ENCODE measurements at regions not wholly inside any gene's neighbourhood (a gene's known extent, or its start where the extent isn't known, plus 50 kb on each side); places are given as distances from the start of the nearest gene placed in this dataset.

DNA sequence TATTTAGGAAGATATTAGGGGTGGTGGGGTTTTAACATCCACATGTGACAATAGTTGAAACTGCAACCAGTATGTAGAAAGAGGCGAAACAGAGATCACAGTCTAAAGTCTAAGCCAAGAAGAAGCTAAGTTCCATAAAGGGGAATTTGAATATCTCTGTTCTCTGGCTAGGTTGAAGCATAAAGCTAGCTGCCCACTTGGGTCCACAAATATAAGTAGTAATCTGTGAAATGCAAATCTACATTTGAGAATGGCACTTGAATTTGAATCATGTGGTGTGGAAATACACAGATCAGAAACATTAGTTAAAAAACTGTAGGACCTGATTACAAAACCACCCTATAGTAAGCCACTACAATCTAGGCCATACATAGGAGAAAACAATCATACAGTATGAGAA is 602.1 kb downstream of the LMO4 start:
- H3K9me3 ChIP-seq = no peaks in the 10 kb centered on the region
- WGBS, 2 donors = 86 to 88% methylated on average over 1 of the region's 1 CpG
- TF ChIP-seq POLR2AphosphoS5 (IDR thresholded peaks at IDR 0.05) (no peak), EP300 (IDR thresholded peaks at IDR 0.05) (no peak), POLR2A (IDR thresholded peaks at IDR 0.05) (no peak)
- TF ChIP-seq, protein P1, sequence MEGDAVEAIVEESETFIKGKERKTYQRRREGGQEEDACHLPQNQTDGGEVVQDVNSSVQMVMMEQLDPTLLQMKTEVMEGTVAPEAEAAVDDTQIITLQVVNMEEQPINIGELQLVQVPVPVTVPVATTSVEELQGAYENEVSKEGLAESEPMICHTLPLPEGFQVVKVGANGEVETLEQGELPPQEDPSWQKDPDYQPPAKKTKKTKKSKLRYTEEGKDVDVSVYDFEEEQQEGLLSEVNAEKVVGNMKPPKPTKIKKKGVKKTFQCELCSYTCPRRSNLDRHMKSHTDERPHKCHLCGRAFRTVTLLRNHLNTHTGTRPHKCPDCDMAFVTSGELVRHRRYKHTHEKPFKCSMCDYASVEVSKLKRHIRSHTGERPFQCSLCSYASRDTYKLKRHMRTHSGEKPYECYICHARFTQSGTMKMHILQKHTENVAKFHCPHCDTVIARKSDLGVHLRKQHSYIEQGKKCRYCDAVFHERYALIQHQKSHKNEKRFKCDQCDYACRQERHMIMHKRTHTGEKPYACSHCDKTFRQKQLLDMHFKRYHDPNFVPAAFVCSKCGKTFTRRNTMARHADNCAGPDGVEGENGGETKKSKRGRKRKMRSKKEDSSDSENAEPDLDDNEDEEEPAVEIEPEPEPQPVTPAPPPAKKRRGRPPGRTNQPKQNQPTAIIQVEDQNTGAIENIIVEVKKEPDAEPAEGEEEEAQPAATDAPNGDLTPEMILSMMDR (IDR thresholded peaks at IDR 0.05) = no peak
- no peaks in the 10 kb centered on the region for H3K36me3 ChIP-seq
- no peaks in the 10 kb centered on the region for H3K4me1 ChIP-seq
- no peaks in the 10 kb centered on the region for H3K27me3 ChIP-seq
- H3K4me3 ChIP-seq = no peak overlapping the region
- DNase-seq = no peak
- no peak for ATAC-seq (ENCODE audit: low FRiP score in 2 of 2)
- H3K27ac ChIP-seq = no peak overlapping the region

DNA sequence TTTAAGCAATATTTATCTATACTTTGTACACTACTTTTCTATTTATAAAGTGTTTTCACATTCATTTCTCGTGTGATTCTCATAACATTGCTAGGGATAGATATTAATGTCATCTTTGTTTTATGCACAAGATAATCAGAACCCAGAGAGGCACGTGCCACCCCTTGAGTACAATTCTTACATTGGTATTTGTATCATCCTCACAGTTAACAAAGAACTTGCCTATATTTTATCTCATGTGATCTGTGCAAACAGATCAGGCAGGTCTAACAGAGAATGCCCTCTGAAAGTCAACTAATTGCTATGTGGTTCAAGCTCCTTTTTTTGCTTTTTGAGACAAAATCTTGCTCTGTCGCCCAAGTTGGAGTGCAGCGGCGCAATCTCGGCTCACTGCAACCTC is 604.5 kb downstream of the LMO4 start:
- H3K27me3 ChIP-seq = no peaks in the 10 kb centered on the region
- H3K9me3 ChIP-seq = no peaks in the 10 kb centered on the region
- TF ChIP-seq POLR2A (IDR thresholded peaks at IDR 0.05) (no peak), POLR2AphosphoS5 (IDR thresholded peaks at IDR 0.05) (no peak), EP300 (IDR thresholded peaks at IDR 0.05) (no peak)
- TF ChIP-seq, protein P1 (IDR thresholded peaks at IDR 0.05) = no peak
- H3K4me1 ChIP-seq = no peaks in the 10 kb centered on the region
- no peak overlapping the region for H3K4me3 ChIP-seq
- WGBS, 2 donors = 91 to 94% methylated on average over 6 of the region's 6 CpGs
- DNase-seq = no peak
- no peaks in the 10 kb centered on the region for H3K36me3 ChIP-seq
- no peak overlapping the region for H3K27ac ChIP-seq
- no peak for ATAC-seq (ENCODE audit: low FRiP score in 2 of 2)

DNA sequence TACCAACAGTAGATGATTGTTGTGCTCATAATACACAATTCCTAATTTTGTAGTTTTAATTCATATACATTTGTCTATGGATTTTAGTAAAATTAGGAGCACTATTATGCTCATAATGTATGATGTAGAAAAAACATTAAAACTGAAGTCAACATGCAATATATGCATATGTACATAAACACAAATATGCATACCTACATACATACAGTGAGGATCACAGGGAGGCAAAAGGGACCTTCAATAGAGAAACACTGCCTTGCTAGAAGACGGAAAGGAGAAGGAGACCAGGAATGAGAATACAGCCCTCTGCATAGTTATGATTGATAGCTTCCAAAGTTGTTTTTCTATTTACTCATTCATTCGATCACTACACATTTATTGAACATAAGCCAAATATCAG is 606.5 kb downstream of the LMO4 start:
- Histone ChIP-seq H3K4me3 (no peak overlapping the region), H3K9me3 (no peaks in the 10 kb centered on the region), H3K36me3 (no peaks in the 10 kb centered on the region), H3K27ac (no peak overlapping the region), H3K4me1 (peaks cover 0 to 3% (median 0%) of the 10 kb centered on the region in 4 donors), H3K27me3 (no peaks in the 10 kb centered on the region)
- no peak for ATAC-seq (ENCODE audit: low FRiP score in 2 of 2)
- DNase-seq = no peak
- TF ChIP-seq EP300 (IDR thresholded peaks at IDR 0.05) (no peak), POLR2AphosphoS5 (IDR thresholded peaks at IDR 0.05) (no peak), POLR2A (IDR thresholded peaks at IDR 0.05) (no peak)
- TF ChIP-seq, protein P1 (IDR thresholded peaks at IDR 0.05) = no peak
- 80 to 82% methylated on average over 2 of the region's 2 CpGs for WGBS, 2 donors

DNA sequence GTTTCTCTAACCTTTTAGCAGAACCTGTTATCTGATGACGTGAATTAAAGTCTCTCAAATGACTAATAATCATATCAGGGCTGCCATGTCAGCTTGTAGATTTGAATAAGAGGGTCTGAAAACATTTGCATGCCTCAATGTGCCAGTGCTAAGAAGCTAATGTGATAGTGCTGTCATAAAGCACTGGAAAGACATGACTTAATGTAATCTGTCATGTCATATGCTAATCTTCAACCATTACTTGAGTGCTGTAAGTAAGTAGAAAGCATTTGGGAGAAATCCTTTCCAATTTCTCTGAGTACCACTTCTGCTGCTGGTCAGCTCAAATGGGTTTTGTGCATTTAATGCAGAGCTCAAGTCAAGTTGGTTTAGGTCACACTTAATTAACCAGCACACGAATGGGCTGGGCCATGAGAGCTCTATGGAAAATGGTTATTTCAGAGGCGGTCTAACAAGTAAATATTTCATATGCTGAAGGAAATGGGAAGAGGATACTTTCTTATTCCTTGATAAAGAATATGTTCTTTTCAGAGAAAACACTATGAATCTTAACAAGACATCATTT is 609.2 kb downstream of the LMO4 start:
- no peak overlapping the region for H3K4me3 ChIP-seq
- no peak overlapping the region for H3K27ac ChIP-seq
- WGBS, 2 donors = 79 to 81% methylated on average over 3 of the region's 3 CpGs
- H3K27me3 ChIP-seq = no peaks in the 10 kb centered on the region
- H3K9me3 ChIP-seq = no peaks in the 10 kb centered on the region
- TF ChIP-seq POLR2AphosphoS5 (IDR thresholded peaks at IDR 0.05) (no peak), EP300 (IDR thresholded peaks at IDR 0.05) (no peak), POLR2A (IDR thresholded peaks at IDR 0.05) (no peak)
- TF ChIP-seq, protein P1 (IDR thresholded peaks at IDR 0.05) = no peak
- DNase-seq (no peak), ATAC-seq (ENCODE audit: low FRiP score in 2 of 2) (no peak)
- H3K4me1 ChIP-seq = peaks cover 0 to 14% (median 2%) of the 10 kb centered on the region in 4 donors
- H3K36me3 ChIP-seq = no peaks in the 10 kb centered on the region

DNA sequence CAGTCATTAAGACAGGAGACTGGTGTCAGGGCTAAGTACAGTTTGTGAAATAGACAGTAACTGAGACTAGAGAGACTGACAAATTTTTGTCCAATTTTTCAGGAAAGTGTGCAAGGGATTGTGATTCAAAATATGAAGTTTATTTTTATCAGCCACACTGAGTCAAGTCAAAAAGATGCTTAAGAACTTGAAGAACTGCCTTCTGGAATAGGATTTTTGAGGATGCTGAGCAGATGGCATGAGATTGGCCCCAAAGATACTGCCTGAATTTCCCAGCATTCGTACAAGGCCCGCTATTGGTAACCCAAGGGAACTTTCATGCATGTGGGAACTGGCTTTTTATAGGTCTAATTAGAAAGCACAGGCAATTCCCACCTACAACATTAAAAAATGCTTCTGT is 610.0 kb downstream of the LMO4 start:
- no peak overlapping the region for H3K27ac ChIP-seq
- TF ChIP-seq POLR2AphosphoS5 (IDR thresholded peaks at IDR 0.05) (no peak), EP300 (IDR thresholded peaks at IDR 0.05) (no peak), POLR2A (IDR thresholded peaks at IDR 0.05) (no peak)
- TF ChIP-seq, protein P1 (IDR thresholded peaks at IDR 0.05) = no peak
- no peak overlapping the region for H3K4me3 ChIP-seq
- no peaks in the 10 kb centered on the region for H3K9me3 ChIP-seq
- no peak for ATAC-seq (ENCODE audit: low FRiP score in 2 of 2)
- H3K27me3 ChIP-seq = no peaks in the 10 kb centered on the region
- WGBS, 2 donors = 87 to 89% methylated on average over 2 of the region's 2 CpGs
- no peak for DNase-seq
- H3K4me1 ChIP-seq = peaks cover 0 to 14% (median 2%) of the 10 kb centered on the region in 4 donors
- no peaks in the 10 kb centered on the region for H3K36me3 ChIP-seq
